ENCODE measurements at regions not wholly inside any gene's neighbourhood (a gene's known extent, or its start where the extent isn't known, plus 50 kb on each side); places are given as distances from the start of the nearest gene placed in this dataset.

DNA sequence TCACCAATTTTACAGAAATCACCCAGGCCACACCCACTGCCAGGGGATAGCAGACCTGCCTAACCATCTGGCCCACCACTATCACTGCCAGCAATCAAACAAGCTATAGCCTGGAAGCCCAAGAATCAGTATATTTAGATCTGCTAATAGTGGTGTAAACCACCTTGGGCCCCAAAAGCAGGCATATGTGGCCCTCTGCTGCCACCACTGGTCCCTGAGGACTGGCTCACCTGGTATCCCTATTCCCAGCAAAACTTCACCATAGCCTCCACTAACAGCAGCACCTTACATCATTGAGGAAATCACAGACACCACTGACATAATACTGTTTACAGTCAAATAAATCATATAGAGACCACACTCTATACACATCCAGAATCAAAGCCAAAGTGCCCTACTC is 880.4 kb upstream of the MAN1A1 start:
- DNase-seq (ENCODE audit: low spot score) = no peak

DNA sequence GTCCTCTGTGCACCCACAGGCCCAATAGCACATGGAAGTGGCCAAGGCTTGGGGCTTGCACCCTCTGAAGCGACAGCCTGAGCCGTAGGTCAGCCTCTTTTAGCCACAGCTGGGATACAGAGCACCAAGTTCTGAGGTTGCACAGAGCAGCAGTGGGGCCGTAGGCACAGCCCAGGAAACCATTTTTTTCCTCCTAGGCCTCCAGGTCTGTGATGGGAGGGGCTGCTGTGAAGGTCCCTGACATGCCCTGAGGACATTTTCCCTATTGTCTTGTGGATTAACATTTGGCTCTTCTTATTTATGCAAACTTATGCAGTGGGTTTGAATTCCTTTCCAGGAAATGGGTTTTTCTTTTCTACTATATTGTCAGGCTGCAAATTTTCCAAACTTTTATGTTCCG is 878.7 kb upstream of the MAN1A1 start:
- no peak for DNase-seq (ENCODE audit: low spot score)

DNA sequence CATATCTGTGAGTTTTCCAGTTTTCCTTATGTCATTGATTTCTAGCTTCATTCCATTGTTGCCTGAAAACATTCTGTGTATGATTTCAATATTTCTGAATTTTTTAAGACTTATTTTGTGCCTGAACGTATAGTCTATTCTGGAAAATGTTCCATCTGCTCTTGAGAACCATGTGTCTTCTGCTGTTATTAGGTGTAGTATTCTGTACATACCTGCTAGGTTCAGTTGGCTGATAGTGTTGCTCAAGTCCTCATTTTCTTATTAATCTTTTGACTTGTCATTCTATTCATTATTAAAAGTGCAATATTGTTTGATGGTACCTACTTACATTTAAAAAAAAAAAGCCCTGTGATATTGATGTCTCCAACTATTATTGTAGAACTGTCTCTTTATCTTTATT is 869.8 kb upstream of the MAN1A1 start:
- no peak for DNase-seq (ENCODE audit: low spot score)

DNA sequence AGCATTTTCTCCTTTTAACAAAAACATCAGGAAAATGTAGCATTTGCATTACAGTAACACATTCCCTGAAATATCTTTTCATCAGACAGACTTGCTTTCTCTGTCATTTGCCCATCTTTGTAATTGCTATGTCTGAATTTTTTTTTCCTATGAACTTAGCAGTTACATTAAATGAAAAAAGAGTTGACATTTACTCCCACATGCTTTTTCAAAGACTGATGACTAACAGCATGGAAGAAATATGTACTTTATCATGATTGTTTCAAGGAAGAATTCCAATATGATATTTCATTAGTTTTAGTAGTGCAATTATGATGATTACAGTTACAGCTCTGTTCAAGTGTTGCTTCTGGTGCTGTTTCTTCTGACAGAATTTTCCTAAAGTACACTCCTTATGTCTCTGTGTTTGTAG is 864.5 kb upstream of the MAN1A1 start:
- DNase-seq (ENCODE audit: low spot score) = no peak

DNA sequence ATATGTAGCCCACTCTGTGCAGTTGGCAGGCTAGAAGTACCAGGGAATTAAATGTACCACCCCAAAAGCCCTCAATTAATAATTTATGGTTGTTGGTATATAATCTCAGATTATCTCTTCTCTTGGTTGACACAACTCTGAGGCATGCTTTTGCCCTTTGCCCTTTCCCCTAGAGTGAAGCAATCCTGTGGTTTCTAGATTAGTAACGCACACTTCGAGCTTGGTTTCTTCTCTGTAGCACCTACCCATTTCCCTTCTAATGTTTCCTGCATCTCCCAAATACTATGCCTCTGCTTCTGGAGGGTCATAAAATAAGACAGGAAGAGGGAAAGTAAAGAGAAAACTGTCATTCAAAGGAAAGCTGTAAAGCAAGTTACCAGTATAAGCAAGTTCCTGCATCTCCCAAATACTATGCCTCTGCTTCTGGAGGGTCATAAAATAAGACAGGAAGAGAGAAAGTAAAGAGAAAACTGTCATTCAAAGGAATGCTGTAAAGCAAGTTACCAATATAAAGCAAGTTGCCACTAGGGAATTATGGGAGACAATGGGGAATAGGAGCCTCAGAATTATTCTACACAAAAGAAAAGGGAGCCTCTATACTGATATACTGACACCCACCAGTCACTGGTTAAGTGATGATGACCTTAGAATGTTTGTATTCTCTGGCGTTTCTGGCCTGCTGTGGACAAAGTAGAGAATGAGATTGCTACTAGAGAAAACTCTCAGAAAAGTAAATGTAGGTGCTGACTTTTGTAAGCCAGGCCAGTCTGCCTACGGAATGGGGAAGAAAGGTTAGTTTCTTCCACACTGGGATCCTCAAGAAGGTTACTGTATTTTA is 862.6 kb upstream of the MAN1A1 start:
- peak; percentile 31 for DNase-seq (ENCODE audit: low spot score)

DNA sequence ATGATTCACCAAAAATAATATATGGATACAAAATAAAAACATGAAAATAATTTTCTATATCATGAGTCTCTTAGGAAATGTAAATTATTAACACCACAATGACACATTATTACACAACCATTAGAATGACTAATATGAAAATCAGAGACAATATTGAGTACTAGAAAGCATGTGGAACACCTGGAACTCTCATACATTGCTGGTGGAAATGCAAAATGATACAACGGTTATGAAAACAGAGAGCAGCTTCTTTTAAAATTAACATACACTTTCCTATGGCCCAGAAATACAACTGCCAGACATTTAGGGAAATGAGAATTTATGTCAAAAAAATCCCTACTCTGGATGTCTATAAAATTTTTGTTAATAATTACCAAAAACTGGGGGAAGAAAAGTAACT is 853.3 kb upstream of the MAN1A1 start:
- DNase-seq (ENCODE audit: low spot score) = peak; percentile 12

DNA sequence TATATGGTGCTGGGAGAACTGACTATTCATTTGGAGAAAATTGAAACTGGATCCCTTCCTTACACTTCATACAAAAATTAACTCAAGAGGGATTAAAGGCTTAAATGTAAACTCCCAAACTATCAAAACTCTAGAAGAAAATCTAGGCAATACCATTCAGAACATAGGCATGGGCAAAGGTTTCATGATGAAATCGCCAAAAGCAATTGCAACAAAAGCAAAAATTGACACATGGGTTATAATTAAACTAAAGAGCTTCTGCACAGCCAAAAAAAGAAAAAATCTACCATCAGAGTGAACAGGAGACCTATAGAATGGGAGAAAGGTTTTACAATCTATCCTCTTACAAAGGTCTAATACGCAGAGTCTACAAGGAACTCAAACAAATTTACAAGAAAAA is 851.3 kb upstream of the MAN1A1 start:
- no peak for DNase-seq (ENCODE audit: low spot score)

DNA sequence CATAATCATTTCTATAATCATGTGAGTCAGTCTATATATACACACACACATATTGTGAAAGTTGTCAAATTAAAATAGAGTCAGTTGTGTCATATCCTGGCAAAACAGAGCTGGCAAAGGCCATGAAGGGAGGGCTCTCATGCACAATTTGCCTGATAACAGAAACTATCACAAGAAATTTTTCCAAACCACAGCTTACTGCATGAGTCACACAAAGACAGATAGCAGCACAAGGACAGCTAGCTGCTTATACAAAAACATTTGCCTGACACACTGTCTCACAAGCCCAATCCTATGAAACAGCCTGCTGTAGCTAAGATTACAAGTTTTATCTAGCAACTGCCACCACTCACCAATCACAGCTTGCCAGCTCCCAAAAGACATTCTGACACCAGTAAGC is 848.5 kb upstream of the MAN1A1 start:
- peak; percentile 48 for DNase-seq (ENCODE audit: low spot score)

DNA sequence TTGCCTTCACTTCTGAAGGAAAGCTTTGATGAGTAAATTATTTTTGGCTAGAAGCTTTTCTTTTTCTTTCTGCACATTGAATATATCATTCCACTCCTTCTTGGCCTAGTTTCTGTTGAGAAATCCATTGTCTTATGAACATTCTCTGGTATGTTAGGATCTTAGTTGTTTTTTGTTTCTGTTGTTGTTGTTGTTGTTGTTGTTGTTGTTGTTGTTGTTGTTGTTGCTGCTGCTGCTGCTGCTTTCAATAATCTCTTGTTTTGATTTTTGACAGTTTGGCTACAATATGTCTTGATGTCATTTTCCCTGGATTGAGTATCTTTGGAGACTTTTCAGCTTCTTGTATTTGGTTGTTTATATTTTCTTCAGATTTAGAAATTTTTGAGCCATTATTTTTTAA is 836.5 kb upstream of the MAN1A1 start:
- no peak for DNase-seq (ENCODE audit: low spot score)

DNA sequence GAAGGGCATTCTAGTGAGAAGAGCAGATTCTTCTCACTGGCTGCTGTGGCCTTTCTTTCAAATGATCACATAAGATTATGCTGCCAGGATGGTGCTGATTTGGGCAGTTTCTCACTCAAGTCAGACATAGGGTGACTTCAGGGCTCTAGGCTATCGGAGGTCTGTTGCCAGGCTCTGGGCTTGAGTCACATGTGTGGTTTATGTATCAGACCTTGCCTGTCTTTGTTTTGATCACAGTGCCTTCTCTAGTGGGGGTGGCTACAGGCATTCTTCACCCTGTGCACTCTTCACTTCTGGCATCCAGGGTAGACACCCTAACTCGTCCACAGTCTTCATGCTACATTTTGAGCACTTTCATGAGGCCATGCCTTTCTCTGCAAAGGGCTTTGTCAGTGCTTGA is 823.7 kb upstream of the MAN1A1 start:
- DNase-seq (ENCODE audit: low spot score) = no peak

DNA sequence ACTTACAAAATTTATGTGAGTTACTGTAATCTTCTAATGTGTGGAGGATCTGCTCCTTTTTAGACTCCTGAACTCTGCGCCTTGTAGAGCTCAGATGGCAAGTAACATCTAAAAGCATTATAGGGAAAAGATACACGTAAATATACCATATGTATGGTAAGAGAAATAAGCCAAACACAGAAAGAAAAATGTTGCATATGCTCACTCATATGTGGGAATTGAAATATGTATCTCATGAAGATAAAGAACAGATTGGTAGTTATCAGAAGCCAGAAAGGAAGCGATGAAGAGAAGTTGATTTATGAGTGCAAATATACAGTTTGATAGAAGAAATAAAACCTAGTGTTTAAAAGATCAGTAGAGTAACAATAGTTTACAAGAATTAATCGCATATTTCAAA is 815.0 kb upstream of the MAN1A1 start:
- no peak for DNase-seq (ENCODE audit: low spot score)

DNA sequence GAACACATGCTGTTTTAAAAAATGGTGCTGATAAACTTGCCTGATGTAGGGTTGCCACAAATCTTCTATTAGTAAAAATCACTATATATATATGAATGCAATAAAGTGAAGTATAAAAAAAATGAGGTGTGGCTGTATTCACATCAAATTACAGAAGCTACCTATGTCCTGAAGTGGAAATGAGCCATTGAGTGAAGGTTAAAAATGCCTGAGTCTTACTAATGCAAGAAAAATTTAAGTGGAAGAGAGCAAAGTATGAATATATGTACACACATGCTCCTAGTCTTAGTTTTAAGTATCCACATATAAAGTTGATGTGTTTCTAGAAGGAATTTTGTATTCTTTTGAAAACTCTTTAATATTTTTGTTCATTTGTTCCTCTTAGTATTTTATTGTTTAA is 808.3 kb upstream of the MAN1A1 start:
- no peak for DNase-seq (ENCODE audit: low spot score)

DNA sequence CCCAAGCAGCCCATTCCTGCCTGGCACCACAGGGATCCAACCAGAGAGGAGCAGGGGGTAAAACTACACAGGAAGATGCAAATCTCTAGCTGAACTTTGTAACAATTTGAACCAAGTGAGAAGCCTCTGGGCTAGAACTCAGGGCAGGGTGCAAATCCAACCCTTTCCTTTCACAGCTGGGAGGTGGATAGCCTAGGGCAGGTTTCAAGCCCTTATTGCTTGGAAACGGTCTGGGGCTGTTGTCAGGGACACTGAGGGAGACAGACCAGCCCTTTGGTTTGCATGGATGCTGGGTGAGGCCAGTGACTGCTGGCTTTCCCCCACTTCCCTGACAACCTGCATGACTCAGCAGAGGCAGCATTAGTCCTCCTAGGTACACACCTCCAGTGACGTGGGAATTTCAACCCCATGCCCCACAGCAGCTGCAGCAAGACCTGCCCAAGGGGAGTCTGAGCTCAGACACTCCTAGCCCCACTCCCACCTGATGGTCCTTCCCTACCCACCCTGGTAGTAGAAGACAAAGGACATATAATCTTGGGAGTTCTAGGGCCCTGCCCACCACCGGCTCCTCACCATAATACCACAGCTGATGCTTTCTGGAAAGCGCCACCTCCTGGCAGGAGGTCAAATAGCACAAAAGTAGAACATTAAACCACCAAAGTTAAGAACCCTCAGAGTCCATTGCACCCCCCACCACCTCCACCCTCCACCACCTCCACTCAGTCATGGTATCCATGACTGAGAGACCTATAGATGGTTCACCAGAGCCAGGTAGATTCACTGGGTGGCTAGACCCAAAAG is 797.7 kb upstream of the MAN1A1 start:
- peak; percentile 8 for DNase-seq (ENCODE audit: low spot score)

DNA sequence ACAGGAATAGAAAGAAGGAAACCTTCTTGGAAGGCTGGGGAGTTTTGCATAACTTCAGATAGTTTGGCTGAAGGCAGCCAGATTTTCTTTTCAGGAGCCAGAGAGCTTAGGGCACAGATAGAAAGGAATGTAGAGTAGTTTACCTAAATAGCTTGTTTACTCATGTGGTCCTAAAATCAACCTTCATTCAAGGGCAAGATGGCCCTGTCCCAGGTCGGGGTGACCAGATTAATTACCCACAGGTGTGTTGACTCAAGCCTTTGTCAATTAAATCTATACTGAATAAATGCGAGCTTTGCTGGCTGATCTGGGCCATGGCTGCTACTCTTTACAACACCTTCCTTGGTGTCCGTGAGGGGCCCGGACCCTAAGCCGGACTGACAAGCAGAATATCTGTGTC is 792.0 kb upstream of the MAN1A1 start:
- no peak for DNase-seq (ENCODE audit: low spot score)

DNA sequence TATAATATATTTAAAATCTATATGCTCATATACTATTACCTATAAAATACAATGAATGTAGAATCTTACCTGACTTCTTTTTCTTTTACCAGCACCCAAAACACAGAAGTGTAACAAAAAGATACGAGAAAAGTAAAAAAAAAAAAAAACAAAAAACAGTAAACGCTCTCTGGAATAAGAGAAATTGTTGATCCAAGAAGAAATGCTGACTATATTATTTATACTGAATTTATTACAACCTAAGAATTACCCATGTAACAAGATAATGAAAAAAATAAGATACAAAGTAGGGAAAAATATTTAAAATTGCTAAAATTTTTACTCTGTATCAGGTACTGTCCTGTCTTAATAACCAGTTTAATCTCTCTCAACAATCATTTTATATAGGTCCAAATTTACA is 787.9 kb upstream of the MAN1A1 start:
- no peak for DNase-seq (ENCODE audit: low spot score)

DNA sequence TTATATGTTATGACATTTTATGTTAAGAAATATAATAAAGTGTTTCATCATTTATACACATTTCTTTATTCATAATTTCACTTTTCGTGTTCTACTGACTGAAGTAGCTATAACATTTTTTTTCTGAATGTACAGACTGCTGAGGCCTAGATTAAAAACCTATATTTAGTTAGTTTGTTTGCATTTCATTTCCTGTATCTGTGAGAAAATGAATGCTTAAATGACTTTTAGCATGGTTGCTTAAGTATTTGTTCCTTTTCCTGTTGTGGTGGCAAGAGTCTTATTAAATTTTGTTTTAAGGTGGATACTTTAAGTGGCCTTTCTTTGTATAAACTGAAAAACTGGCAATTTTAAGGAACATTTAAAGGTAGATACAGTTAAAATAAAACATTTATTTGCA is 779.7 kb upstream of the MAN1A1 start:
- DNase-seq (ENCODE audit: low spot score) = no peak

DNA sequence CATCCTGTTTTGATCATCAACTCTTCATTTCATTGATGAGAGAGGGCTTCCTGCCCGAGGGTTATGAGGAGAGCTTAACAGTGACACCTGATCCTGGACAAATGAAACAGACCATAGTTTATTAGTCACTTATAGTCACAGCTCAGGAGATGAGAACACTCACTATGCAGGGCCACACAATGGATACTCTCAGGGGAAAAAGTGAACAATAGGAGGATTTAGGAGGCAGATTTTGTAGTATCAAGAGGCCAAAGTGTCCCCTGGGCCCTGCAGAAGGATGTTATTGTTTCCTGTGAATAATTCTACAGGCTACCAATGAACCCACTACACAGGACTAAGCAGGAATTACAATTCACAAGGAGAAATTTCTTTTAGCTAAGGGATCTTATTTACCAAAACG is 772.8 kb upstream of the MAN1A1 start:
- no peak for DNase-seq (ENCODE audit: low spot score)

DNA sequence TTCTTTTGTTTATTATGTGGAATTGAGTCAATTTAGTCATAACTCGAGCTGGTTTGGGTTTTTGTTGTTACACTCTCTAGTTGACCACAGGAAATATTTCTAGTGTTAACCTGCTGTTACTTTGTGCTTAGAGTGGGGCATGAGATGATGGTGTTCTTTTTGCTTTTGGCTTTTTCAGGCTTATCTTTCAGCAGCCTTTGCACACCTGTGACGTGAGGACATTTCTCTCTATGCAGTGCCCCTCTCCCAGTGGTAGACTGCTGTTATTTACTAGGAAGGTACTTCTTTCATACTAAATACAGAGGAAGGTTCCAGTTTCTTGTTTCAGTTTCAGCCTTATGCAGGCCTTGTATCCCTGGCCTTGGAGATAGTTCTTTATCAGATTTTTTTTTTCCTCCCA is 766.8 kb upstream of the MAN1A1 start:
- DNase-seq (ENCODE audit: low spot score) = no peak

DNA sequence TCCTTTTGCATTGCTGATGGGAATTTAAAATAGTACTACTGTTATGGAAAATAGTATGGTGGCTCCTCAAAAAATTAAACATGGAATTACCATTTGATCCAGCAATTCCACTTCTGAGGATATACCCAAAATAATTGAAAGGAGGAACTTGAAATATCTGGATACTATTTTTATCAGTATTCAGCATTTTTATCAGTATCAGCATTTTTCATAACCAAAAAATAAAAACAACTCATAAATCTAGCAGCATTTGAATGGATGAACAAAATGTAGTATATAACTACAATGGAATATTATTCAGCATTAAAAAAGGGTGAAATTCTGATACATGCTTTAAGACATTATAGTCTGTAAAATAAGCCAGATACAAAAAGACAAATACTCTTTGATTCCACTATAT is 763.4 kb upstream of the MAN1A1 start:
- no peak for DNase-seq (ENCODE audit: low spot score)

DNA sequence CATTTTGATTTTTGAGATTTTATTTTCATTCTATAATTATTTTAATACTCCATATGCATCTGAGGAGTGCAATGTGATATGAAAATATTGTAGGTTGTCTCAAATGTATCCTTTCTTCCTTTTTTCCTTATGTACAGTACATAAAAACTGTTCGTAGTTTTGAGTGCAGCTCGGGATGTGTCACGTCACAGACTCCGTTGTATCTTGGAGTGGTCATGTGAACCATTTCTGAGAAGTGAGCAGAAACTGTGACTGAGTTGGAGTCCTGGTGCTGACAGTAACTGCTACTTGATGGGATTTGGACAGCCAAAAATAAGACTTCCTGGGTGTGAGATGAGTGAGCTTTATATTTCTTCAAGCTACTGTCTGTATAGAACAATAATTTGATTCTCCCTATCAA is 761.4 kb upstream of the MAN1A1 start:
- DNase-seq (ENCODE audit: low spot score) = no peak

DNA sequence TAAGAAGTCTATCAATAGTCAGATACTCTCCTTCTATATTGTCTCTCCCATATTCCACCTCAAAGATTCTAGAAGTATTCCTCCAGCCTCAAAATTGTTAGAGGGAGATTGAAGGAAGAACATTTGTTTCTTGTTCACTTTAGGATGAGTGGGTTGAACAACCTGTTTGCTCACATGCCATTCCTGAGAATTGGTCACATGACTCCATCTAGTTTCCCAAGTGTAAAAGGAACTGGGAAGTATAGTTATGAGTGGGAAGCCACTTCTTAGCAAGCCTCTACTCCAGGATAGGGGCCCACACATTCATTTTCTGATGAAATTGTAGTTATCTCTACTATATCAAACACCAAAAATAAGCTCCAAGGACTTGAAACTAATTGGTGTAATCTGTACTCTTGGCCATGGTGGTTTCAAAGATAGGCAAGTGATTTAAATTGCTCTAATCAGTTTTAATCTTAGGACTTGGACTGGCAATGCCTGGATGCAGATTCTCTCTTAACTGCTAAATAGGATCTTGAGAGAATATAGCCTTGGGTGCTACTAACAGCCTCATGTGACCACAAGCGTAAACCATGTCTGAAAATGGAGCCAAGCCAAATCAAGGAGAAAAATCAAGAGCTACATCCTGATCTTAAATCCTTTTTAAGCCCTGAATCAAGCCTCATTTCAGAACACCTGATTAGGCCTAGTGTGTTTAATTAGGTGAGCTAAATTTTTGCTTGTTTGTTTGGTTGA is 758.7 kb upstream of the MAN1A1 start:
- no peak for DNase-seq (ENCODE audit: low spot score)

DNA sequence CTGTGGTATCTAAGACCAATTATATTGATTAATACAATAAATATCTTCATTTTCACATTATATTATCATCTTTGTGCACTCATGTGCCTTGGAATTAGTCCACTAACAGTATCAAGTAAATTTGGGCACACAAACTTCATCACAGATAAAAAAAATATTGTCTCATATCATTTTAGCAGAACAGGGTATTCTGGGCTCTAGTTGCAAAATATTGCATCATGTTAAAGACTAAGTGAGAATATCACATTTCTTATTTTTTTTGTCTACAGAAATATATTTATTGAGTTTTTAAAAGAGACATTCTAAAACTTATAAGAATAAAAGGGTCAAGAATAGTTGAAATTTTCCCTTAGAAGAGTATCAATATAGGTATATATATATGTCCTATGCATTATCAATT is 754.1 kb upstream of the MAN1A1 start:
- DNase-seq (ENCODE audit: low spot score) = no peak

DNA sequence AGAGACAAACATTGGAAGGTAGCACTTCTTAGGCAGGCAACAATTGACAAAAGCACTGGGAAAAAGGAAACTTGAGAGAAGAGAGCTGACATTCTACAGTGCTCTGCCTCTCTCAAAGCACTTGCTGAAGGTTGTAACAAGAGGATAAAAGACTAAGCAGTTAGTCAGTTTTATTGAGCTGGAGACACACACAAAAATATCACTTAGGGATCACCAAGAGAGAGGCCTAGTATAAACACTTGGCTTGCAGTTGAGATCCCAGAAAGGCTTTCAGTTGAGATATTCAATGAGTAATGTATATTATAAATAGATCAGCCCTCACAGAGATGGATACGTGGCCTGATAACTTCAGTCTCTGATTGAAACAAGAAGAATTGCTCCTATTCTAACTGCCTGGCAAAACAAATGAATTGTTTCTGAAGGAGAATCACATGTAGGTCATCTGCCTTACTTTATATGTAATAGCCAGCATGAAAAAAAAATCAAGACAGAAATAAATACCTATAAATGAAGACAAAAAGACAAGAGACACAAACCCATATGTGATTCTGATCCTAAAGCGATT is 747.2 kb upstream of the MAN1A1 start:
- no peak for DNase-seq (ENCODE audit: low spot score)

All from kidney tubule cell (primary cell).